HG02884 (cell line): ENCODE measurements at regions not wholly inside any gene's neighbourhood (a gene's known extent, or its start where the extent isn't known, plus 50 kb on each side); places are given as distances from the start of the nearest gene placed in this dataset.
A peak's percentile ranks its signal among the peaks of the same experiment; 100 is the strongest.
"Not testable (repeated sequence)": the region's sequence is repeated elsewhere in the genome, so short reads cannot be mapped to it uniquely, and the experiment has no call there.

Experiments
- ATAC-seq: cut with Tn5 transposase; IDR thresholded peaks from one replicate; pipeline ENCODE4 v1.9.1; 2021; ENCODE audit warnings: mild to moderate bottlenecking, moderate library complexity; ENCODE audit not compliant: unreplicated experiment

DNA sequence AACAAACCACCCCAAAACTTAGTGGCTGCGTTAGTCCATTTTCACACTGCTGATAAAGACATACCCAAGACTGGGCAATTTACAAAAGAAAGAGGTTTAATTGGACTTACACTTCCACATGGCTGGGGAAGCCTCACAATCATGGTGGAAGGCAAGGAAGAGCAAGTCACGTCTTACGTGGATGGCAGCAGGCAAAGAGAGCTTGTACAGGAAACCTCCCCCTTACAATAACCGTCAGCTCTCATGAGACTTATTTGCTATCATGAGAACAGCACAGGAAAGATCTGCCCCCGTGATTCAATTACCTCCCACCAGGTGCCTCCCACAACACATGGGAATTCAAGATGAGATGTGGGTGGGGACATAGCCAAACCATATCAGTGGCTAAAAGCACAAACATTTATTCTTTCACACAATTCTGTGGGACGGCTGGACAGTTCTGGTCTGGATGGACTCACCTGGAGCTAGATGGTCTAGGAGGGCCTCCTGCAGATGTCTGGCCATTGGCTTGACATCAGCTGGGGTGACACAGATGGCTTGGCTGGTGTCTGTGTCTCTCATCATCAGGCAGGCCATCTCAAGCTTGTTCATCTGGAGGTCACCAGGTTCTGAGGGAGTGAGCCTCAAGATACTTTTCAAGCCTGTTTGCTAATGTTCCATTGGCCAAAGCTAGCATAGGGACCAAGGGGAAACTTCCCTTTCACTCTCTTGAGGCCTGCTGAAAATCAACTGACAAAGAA, 104.1 kb downstream of the SMIM20 start:
- not testable (repeated sequence) for ATAC-seq

DNA sequence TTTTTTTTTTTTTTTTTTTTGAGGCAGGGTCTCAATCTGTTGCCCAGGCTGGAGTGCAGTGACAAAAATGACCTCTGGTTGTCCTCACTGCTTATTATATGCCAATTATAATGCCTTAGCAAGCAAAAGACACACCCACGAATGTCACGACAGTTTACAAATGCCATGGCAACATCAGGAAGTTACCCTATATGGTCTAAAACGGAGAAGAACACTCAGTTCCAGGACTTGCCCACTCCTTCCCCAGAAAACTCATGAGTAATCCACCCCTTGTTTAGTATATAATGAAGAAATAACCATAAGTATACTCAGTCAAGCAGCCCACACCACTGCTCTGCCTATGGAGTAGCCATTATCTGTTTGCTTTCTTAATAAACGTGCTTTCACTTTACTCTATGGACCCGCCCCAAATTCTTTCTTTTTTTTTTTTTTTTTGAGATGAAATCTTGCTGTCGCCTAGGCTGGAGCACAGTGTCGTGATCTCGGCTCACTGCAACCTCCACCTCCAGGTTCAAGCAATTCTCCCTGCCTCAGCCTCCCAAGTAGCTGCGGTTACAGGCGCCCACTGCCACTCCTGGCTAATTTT, 106.2 kb downstream of the SMIM20 start:
- ATAC-seq, result no peak

GRCh38 chr4:26020881-26021280, 106.9 kb downstream of the SMIM20 start:
- no peak for ATAC-seq

DNA sequence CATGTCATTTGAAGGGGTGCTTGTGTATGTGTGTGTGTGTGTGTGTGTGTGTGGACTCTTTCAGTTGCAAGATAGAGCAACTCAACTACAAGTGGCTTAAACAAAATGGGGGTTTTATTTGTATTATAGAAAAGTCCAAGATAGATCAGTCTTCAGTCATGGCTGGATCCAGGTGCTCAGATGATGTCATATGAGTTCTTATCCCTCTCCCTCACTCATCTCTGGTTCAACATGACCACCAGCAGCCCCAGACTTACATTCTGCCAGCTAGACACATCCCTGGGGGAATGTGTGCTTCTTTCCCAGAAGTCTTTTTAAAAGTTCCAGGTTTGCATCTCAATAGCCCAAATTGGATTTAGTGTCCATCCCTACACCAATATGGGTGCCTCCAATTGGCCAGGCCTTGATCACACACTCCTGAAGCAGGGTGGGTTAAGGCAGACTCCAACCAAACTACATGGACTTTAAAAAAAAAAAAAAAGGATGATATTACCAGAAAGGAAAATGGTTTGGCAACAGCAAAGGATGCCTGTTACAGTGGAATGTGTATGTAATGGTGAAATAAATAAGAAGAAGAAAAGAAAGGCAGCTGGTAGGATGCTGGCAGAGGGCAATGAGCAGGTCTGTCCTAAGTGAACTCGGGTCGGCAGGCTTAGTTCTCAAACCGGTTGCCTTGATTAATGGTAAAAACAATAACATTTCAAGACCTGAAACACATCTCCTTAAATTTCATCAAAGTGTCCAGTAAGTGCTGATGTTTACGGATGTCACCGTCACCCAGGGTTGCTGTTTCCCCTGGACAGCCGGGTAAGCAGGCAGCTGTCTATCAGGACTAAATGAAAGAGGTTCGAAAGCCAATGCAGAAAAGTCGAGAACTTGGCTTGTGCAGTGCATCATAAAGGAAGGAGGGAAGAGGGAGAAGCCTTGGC, 107.7 kb downstream of the SMIM20 start:
- ATAC-seq, result no peak

DNA sequence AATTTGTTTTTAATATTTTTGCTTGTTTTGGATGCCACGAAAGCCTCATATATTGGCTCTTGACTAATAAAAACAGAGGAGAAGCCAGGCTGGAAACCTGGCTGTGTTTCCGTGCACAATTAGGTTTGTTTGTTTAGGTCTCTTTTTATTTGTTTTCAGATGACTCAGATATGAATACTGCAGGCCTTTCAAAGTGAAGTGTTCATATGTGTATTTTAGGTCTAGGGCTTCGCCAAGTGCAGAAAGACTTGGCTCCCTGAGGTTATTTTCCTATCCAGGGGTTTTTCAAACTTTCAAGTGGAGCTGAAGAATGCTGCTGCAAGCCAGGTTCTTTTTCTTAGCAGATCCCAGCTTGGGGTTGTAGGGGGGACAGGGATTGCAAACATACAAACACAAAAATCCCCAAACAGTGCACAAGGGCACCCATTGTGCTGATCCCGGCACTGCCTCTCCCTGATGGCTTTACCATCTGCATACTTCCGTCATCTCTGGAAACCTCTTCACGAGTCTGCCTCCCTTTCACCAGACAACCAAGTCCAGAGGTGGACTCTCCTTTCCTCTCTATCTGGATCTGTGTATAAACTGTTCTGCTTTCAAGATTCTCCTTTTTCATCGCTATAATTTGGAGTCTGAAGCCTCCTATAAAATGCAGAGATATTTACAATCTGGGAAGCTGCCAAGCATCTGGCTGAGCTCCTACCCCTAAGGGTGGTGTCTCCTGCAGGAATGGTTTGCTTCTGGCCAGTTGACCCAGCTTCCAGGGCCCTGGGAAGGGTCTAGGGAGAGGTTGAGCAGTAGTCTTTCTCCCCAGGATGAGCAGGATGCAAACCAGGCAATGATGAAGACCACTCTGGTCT, 108.6 kb downstream of the SMIM20 start:
- no peak for ATAC-seq

DNA sequence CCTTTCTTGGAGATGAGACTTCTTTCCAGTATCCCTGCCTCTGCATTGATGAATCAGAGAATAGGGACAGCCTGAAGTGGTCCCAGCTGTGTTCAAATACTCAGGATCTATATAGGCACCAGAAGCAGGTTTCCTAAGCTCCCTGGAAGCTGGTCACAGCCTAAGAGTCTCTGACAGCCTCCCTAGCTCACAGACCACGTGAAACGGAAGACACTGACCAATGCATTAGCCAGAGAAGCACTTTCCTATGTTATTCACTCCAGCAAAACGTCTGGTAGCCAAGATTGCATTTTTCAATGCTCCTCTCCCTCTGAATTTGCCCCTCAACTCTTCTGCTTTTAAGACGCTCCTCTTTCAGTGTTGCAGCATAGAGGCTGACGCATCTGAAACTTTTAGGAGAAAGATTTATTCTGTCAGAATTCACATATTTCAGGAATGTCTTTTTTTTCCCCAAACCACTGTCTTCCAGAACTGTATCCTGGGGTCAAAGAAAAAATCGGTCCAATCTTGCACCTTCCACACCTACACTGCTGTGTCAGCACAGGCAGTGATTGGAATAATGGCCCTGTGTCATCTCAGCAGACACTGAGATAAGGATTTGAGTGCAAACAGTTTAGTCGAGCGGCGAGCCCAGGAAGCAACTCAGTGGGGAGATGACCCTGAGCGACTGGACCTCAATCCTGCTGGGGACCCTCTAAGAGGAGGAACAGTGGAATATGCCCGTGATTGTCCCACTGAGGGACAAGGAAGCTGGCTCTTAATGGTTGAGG, 109.4 kb downstream of the SMIM20 start:
- ATAC-seq, result no peak

- ATAC-seq, result no peak
Measured at GRCh38 chr4:26024079-26024478, 110.1 kb downstream of the SMIM20 start.

DNA sequence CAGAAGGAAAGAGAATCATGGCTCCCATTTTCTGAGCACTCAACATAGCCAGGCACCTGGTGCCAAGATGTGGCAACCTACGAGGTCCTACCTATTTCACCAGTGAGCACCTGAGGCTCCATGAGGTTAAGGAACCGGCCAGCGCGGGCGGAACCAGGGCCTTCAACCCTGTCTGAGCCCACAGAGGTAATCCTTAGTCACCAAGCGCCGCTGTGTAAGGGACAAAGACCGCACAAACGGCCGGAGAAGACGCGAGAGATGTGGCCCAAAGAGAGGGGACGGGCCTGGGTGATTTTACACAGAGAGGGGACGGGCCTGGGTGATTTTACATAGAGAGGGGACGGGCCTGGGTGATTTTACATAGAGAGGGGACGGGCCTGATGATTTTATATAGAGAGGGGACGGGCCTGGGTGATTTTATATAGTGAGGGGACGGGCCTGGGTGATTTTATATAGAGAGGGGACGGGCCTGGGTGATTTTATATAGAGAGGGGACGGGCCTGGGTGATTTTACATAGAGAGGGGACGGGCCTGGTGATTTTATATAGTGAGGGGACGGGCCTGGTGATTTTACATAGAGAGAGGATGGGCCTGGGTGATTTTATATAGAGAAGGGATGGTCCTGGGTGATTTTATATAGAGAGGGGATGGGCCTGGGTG, 114.2 kb downstream of the SMIM20 start:
- ATAC-seq, result no peak

DNA sequence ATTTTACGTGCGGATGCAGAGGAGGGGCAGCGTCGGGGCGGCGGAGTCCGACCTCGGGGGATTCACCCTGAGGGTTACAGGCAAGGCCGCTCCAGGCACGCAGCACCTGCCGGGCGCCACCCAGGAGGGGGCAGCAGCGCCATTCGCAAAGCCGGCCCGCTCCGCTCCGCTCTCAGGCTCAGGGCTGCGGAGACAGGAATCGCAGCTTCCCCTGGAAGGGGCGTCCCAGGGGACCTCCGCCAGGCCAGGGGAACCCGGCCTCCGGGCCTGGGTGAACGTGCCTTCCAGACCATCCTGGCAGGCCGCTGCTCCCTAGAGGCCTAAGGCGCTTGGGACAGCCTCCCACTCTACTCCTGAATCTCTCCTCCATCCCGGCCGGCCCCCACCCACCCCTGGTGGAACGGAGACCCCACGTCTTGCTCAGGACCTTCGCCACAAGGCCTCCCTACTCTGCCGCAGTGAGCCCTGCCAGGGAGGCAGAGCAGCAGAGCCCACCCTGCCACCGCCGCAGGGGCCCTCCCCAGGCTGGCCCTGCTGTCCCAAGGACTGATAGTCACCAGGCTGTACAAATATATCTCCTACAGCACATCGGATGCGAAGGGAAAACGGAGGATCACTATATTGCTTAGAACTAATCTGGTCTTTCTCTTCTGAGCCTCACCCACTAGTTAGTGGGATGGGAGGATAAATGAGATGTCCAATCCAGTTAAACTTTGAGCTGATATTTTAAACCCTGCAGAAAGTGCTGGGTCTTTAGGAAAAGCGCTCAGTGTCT, 115.0 kb downstream of the SMIM20 start:
- ATAC-seq, result peak; percentile 91

DNA sequence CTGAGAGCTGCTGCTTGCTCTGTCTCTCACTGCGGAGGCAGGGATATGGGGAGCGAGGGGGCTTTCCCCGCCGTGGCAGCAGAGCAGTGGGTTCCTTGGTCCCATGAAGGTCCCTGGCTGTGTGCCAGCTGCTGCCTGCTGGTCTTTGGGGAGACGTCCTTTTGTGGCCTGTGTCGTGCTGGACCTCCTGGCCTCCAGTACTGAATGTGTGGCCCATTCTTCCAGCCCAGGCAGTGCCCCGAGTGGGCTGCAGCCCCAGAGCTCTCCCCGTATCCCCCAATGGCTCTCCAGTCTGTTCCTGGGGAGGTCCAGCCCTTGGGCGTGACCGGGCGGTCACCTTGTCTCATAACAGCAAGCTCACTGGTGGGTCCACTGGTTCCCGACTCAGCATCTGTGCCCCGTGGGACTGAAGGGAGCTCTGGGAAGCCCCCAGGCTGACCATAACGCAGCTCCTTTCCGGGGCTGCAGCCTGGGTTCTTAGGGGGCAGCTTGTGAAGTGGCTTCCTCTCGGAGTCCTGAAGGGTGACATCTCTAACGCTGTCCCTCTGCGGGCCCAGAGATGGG, 115.6 kb downstream of the SMIM20 start:
- ATAC-seq, result no peak

GRCh38 chr4:26030260-26030667, 116.2 kb downstream of the SMIM20 start:
- ATAC-seq, result no peak

DNA sequence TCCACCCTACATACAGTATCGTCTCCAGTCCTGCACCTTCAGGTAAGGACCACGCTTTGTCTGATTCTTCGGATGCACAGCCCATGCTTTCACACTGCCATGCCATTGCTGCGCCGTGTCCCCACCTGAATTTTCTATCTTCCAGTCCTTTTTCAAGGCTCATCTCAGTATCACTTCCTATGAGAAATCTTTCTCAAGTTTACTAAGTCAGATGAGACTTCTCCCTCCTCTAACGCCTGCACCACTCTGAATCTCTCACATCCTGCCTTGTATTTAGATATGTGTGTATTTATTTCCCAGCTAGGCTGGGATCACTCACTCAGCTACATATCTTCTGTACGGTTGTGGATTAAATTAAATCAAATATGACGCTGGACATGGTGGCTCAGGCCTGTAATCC, 116.8 kb downstream of the SMIM20 start:
- no peak for ATAC-seq

- ATAC-seq, result no peak
Measured at GRCh38 chr4:26031704-26032103, 117.7 kb downstream of the SMIM20 start.

DNA sequence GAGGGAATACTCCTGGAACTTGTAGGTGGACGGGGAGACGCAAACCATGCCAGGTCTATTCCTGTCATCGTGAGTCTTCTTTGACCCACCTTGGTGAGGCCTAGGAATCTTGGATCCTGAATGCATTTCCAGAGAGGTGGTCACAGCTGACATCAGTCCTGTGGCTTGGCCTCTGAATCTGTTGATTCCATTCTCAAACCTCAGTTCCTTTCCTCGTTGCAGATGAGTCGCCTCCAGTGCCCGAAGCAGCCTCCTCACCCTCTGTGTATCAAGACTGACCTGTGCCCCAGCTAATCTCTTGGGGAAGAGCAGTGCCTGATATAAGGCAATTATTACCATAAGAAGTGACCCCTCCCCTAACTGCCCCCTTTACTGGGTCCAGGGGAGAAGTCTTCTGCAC, 118.1 kb downstream of the SMIM20 start:
- ATAC-seq, result no peak

DNA sequence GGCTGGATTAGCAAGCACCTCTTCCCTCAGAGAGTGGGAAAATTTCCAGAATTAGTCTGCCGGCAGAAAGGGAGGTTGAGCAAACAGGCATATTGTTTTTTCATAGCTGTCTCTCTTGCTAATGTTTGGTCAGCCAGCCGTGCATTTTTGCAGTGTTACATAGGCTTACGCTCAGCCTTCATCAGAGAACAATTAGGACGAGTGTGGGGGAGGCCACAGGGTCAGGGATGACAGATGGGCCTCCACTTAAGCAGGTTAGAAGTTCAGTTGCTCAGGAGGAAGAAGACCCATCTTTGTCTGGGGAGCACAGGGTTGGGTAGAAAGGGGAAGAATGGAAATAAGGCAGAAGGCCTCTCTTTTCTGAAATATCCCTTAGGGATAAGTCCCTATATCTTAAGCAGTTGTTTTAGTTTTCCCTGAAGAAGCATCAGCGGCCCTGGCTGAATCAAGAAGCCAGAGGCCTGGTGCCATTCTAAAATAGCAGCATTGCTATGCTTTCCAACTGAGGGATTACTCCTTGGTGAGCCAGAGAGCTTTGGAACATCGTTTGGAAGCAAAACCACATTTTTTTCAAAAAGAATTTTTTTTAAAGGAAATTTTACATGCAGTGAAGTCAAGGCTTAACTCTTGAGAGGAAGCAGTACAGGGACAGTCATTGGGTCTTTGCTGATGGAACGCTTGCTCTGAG, 118.8 kb downstream of the SMIM20 start:
- no peak for ATAC-seq

DNA sequence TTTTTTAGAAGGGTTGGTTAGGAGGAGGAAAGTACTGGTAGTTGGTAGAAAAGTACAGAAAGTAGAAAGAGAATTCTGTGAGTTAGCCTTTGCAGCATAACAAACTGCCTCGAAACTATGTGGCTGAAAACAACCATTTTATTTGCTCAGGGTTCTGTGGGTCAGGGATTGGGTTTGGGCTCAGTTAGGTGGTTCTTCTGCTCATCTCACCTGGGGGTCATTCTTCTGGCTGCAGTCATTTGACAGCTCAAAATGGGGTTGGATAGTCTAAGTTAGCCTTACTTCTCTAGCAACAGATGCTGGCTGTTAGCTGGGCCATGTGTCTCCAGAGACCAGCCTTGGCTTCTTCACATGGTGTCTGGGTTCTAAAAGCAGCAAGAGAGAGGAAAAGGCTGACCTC, 119.4 kb downstream of the SMIM20 start:
- no peak for ATAC-seq

DNA sequence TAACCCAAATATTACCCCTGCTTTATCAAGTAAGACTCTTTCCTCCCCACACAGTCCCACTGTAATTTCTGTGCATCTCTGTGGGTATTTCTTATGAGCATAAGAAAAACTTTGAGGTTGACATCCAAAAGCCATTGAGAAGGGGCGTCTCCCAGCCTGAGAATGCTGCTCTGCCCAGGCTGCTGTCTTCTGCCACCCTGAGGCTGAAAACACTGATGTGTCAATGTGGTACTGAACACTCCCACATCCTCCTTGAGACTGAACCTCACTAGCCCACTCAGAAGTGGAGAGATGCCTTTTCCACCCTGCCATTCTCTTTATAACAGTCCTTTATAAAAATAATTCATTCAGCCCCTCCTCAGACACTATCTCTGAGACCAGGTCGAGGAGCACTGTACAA, 120.8 kb downstream of the SMIM20 start:
- ATAC-seq, result no peak

DNA sequence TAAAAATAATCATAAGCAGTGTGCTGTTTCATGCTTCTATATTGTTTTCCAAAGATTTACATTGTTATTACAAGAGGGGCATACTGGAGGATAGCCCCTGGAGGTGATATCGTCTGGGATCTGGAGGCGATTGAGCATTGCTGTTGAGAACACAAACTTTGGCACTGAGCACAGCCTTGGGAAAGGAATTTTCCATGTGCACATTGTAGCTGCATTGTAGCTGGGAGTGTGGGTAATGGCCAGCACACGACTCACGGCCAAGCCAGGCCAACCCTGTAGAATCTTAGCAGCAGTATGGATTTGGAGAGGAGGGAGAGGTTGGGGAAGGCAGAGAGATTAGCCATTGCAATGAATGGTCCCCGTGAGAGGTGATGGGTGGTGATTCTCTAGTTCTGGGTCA, 121.9 kb downstream of the SMIM20 start:
- no peak for ATAC-seq
